Pancreas (tissue), 10 donors: ENCODE measurements at regions not wholly inside any gene's neighbourhood (a gene's known extent, or its start where the extent isn't known, plus 50 kb on each side); places are given as distances from the start of the nearest gene placed in this dataset.

Experiments
- ATAC-seq, 4 donors: fragments of 200-7000 bp; cut with Tn5 transposase; one replicate each; pipeline versions ENCODE4 v1.8.0 to v1.9.1; 2020; ENCODE audit warnings: mild to moderate bottlenecking in 4 of 4, moderate library complexity in 4 of 4
- DNase-seq, 6 donors: peaks; one replicate each; pipeline ENCODE4 v3.0.0-alpha.2; 2020
- FAIRE-seq: peaks from 2 replicates; lab custom pipeline; 2012; peaks lifted over from hg19 to GRCh38; lab: Jason Lieb, UNC
- H3K27ac ChIP-seq, 4 donors: fragments of 200-600 bp; sonication (generic); 1 replicate in 3 of 4; 2 replicates in 1 of 4; pipeline versions ENCODE4 v1.5.0 to v1.8.0; 2020
- H3K27me3 ChIP-seq, 4 donors: fragments of 200-600 bp; one replicate each; pipeline ENCODE4 v1.8.0; 2021
- H3K36me3 ChIP-seq, 3 donors: fragments of 200-600 bp; sonication (generic) in 1 of 3; one replicate each; pipeline versions ENCODE4 v1.5.0 to v1.8.0; 2020 to 2021
- H3K4me1 ChIP-seq, 3 donors: fragments of 200-600 bp; one replicate each; pipeline ENCODE4 v1.8.0; 2021
- H3K4me3 ChIP-seq, 4 donors: fragments of 200-600 bp; sonication (generic) in 2 of 4; one replicate each; pipeline versions ENCODE4 v1.5.0 to v1.8.0; 2020 to 2021
- H3K9me3 ChIP-seq, 4 donors: fragments of 200-600 bp; one replicate each; pipeline ENCODE4 v1.8.0; 2021
- WGBS, 2 donors: extraction: QIAGEN DNeasy Blood & Tissue Kit; methylation state at CpG; one replicate each; pipeline ENCODE4 v1.1.7; 2013; 5-methylcytosine and 5-hydroxymethylcytosine counted together
- intact Hi-C, 3 donors: fragments of 100-400 bp; cut with DNase I; formaldehyde crosslinking; loops; one replicate each; pipeline versions ENCODE4 v1.11.1 to v1.14.2; 2022
- TF ChIP-seq, protein P1 (sequence below), 4 donors: fragments of 200-600 bp; sonication (generic) in 3 of 4; IDR thresholded peaks; one replicate each; pipeline versions ENCODE4 v1.5.0 to v1.8.0; 2021; ENCODE audit warnings: antibody characterized with exemption in 4 of 4
- donor health status: healthy with polysubstance abuse.
- donor health status: DM: no; HTN: no; CAD: no; lungs with moderate emphysema.
- donor health status: DM: no; HTN: no; CAD: no.
- donor health status: control.
- donor health status: control.
- donor health status: Bipolar disorder and iron deficiency.
- donor health status: DM: yes; HTN: yes; CAD: no.
- donor health status: DM: no; HTN: no; CAD: no.
- donor health status: DM: no; HTN: no; CAD: no.
- donor health status: DM: yes; HTN: yes; CAD: no.

DNA sequence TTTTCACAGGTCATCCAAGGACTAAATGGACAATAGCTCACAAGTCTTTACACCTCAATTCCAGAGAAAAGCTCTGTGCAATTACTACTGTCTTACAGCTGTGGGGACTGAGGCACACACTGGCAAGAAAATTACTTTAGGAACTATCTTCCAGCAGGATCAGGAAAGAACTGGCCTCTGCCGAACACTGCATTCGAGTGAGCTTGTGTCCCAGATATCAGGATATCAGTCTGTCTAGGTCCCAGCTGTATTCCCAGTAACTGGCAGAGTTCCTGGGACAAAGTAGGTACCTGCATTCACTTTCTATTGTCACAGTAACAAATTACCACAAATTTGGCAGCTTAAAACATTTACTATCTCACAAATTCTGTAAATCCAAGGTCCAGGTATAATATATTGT lies 183.7 kb downstream of the IRS1 start:
- WGBS, 2 donors, result 29 to 48% methylated on average over 2 of the region's 2 CpGs
- Histone ChIP-seq H3K9me3 (no peaks in the 10 kb centered on the region), H3K4me3 (no peak overlapping the region), H3K27me3 (no peaks in the 10 kb centered on the region), H3K36me3 (no peaks in the 10 kb centered on the region), H3K27ac (no peak overlapping the region), H3K4me1 (peaks cover 0 to 4% (median 0%) of the 10 kb centered on the region in 3 donors)
- TF ChIP-seq, protein P1, sequence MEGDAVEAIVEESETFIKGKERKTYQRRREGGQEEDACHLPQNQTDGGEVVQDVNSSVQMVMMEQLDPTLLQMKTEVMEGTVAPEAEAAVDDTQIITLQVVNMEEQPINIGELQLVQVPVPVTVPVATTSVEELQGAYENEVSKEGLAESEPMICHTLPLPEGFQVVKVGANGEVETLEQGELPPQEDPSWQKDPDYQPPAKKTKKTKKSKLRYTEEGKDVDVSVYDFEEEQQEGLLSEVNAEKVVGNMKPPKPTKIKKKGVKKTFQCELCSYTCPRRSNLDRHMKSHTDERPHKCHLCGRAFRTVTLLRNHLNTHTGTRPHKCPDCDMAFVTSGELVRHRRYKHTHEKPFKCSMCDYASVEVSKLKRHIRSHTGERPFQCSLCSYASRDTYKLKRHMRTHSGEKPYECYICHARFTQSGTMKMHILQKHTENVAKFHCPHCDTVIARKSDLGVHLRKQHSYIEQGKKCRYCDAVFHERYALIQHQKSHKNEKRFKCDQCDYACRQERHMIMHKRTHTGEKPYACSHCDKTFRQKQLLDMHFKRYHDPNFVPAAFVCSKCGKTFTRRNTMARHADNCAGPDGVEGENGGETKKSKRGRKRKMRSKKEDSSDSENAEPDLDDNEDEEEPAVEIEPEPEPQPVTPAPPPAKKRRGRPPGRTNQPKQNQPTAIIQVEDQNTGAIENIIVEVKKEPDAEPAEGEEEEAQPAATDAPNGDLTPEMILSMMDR (IDR thresholded peaks at IDR 0.05), result no peak
- intact Hi-C loops, result no loop called here
- DNase-seq (no peak), ATAC-seq (no peak), FAIRE-seq (no peak)

GRCh38 chr2:226611944-226612318 lies 187.7 kb downstream of the IRS1 start:
- no peak for FAIRE-seq
- Histone ChIP-seq H3K27ac (no peak overlapping the region), H3K27me3 (no peaks in the 10 kb centered on the region), H3K9me3 (no peaks in the 10 kb centered on the region), H3K36me3 (no peaks in the 10 kb centered on the region), H3K4me1 (no peaks in the 10 kb centered on the region), H3K4me3 (no peak overlapping the region)
- 83 to 92% methylated on average over 3 of the region's 3 CpGs for WGBS, 2 donors
- no peak for ATAC-seq
- no peak for DNase-seq
- TF ChIP-seq, protein P1 (IDR thresholded peaks at IDR 0.05), result no peak
- intact Hi-C loops, result no loop called here

DNA sequence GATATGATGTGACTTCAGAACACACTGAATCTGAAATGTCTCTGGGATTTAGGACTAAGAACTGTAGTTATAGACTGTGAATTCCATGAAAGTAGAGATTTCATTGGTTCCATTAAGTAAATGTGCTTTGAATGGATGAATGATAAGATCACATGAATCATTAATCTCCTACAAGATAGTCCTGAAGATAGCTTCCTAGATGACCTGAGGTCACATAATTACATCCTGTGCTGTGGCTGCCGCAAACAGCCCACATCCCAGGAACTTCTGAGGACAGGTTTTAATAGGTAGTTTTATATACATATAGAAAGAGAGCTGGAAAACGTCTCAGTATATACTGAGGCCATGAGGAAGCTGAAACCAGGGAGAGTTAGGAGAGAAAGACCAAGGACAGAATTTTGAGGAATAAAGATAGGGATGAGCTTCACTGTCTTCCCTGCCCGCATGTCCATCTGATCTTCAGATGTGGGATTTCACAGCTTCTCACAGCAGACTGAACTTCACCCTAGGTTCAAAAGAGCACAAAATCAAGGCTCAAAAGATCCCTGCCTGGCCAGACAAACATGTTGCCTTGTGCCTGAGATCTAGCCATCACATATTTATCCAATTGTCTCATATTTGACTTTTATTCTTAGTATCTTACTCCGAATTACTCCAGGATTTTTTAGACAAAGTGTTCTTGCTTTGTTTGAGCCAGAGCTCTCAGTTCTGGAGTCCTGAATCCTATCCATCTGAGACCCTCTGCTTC lies 188.2 kb downstream of the IRS1 start:
- 69 to 70% methylated on average over 4 of the region's 4 CpGs for WGBS, 2 donors
- intact Hi-C loops, result no loop called here
- DNase-seq, result no peak
- Histone ChIP-seq H3K9me3 (no peaks in the 10 kb centered on the region), H3K4me1 (no peaks in the 10 kb centered on the region), H3K4me3 (no peak overlapping the region), H3K27ac (no peak overlapping the region), H3K27me3 (no peaks in the 10 kb centered on the region), H3K36me3 (no peaks in the 10 kb centered on the region)
- no peak for FAIRE-seq
- TF ChIP-seq, protein P1 (IDR thresholded peaks at IDR 0.05), result no peak
- ATAC-seq, result no peak

- H3K27ac ChIP-seq, result no peak overlapping the region
- DNase-seq (no peak), ATAC-seq (no peak), FAIRE-seq (no peak)
- H3K4me1 ChIP-seq, result no peaks in the 10 kb centered on the region
- H3K9me3 ChIP-seq, result no peaks in the 10 kb centered on the region
- intact Hi-C loops, result no loop called here
- TF ChIP-seq, protein P1 (IDR thresholded peaks at IDR 0.05), result no peak
- WGBS, 2 donors, result 44 to 50% methylated on average over 1 of the region's 1 CpG
- no peaks in the 10 kb centered on the region for H3K36me3 ChIP-seq
- H3K27me3 ChIP-seq, result no peaks in the 10 kb centered on the region
- H3K4me3 ChIP-seq, result no peak overlapping the region
These were observed 190.3 kb downstream of the IRS1 start for GRCh38 chr2:226609366-226609765.

- WGBS, 2 donors, result 76 to 82% methylated on average over 5 of the region's 5 CpGs
- Histone ChIP-seq H3K27ac (no peak overlapping the region), H3K4me1 (no peaks in the 10 kb centered on the region), H3K4me3 (no peak overlapping the region), H3K9me3 (no peaks in the 10 kb centered on the region), H3K36me3 (no peaks in the 10 kb centered on the region), H3K27me3 (no peaks in the 10 kb centered on the region)
- FAIRE-seq (no peak), DNase-seq (no peak), ATAC-seq (no peak)
- TF ChIP-seq, protein P1 (IDR thresholded peaks at IDR 0.05), result no peak
- intact Hi-C loops, result no loop called here
These were observed 191.2 kb downstream of the IRS1 start for GRCh38 chr2:226608451-226608850.
